ENCODE measurements at regions not wholly inside any gene's neighbourhood (a gene's known extent, or its start where the extent isn't known, plus 50 kb on each side); places are given as distances from the start of the nearest gene placed in this dataset.

- DNase-seq (ENCODE audit: low read depth) (no peak), FAIRE-seq (no peak)
- no peak overlapping the region for H3K27ac ChIP-seq (ENCODE audit: low read depth, low read length)
- no peaks in the 10 kb centered on the region for H4K20me1 ChIP-seq (ENCODE audit: insufficient read depth, low read length)
- no peak overlapping the region for H3K9ac ChIP-seq (ENCODE audit: low read length)
- H3K36me3 ChIP-seq (ENCODE audit: insufficient read depth, low read length): no peaks in the 10 kb centered on the region
- H3K79me2 ChIP-seq (ENCODE audit: insufficient read depth, low read length): no peaks in the 10 kb centered on the region
- no peak overlapping the region for H2AFZ ChIP-seq (ENCODE audit: low read depth, low read length)
- Mint-ChIP-seq H3K9me3 (ENCODE audit: unreplicated experiment) (peaks cover 9% of the 10 kb centered on the region), H3K27ac (ENCODE audit: unreplicated experiment) (no peak overlapping the region), H3K4me1 (ENCODE audit: low read depth, unreplicated experiment) (no peaks in the 10 kb centered on the region), H3K36me3 (ENCODE audit: low read depth, unreplicated experiment) (peaks cover 5% of the 10 kb centered on the region), H3K27me3 (ENCODE audit: low read depth, unreplicated experiment) (peaks cover 48% of the 10 kb centered on the region), H3K4me3 (ENCODE audit: unreplicated experiment) (no peak overlapping the region)
- no peaks in the 10 kb centered on the region for H3K4me1 ChIP-seq (ENCODE audit: insufficient read depth, low read length)
- no peak overlapping the region for H3K4me3 ChIP-seq (ENCODE audit: insufficient read depth, low read depth, low read length)
- H3K4me2 ChIP-seq (ENCODE audit: low read length): no peak overlapping the region
- H3K9me3 ChIP-seq (ENCODE audit: insufficient read depth, low read depth, low read length): no peaks in the 10 kb centered on the region
- peaks cover 36% of the 10 kb centered on the region for H3K27me3 ChIP-seq (ENCODE audit: insufficient read depth, low read length)
- TF ChIP-seq EZH2 (IDR thresholded peaks at IDR 0.05; ENCODE audit: insufficient read depth, low read length) (no peak), CTCF (IDR thresholded peaks at IDR 0.05; ENCODE audit: insufficient read depth, low read depth, low read length) (no peak)
Measured at GRCh38 chr1:22216966-22217365, 74.1 kb upstream of the WNT4 start.

- Mint-ChIP-seq H3K4me1 (ENCODE audit: low read depth, unreplicated experiment) (no peaks in the 10 kb centered on the region), H3K4me3 (ENCODE audit: unreplicated experiment) (no peak overlapping the region), H3K27me3 (ENCODE audit: low read depth, unreplicated experiment) (peaks cover 43% of the 10 kb centered on the region), H3K36me3 (ENCODE audit: low read depth, unreplicated experiment) (peaks cover 5% of the 10 kb centered on the region), H3K27ac (ENCODE audit: unreplicated experiment) (no peak overlapping the region), H3K9me3 (ENCODE audit: unreplicated experiment) (peaks cover 9% of the 10 kb centered on the region)
- Histone ChIP-seq H4K20me1 (ENCODE audit: insufficient read depth, low read length) (no peaks in the 10 kb centered on the region), H3K36me3 (ENCODE audit: insufficient read depth, low read length) (no peaks in the 10 kb centered on the region), H3K4me1 (ENCODE audit: insufficient read depth, low read length) (no peaks in the 10 kb centered on the region), H3K4me2 (ENCODE audit: low read length) (no peak overlapping the region), H2AFZ (ENCODE audit: low read depth, low read length) (no peak overlapping the region), H3K9ac (ENCODE audit: low read length) (no peak overlapping the region), H3K4me3 (ENCODE audit: insufficient read depth, low read depth, low read length) (no peak overlapping the region), H3K27ac (ENCODE audit: low read depth, low read length) (no peak overlapping the region), H3K79me2 (ENCODE audit: insufficient read depth, low read length) (no peaks in the 10 kb centered on the region), H3K27me3 (ENCODE audit: insufficient read depth, low read length) (peaks cover 29% of the 10 kb centered on the region), H3K9me3 (ENCODE audit: insufficient read depth, low read depth, low read length) (no peaks in the 10 kb centered on the region)
- DNase-seq (ENCODE audit: low read depth): no peak
- TF ChIP-seq CTCF (IDR thresholded peaks at IDR 0.05; ENCODE audit: insufficient read depth, low read depth, low read length) (no peak), EZH2 (IDR thresholded peaks at IDR 0.05; ENCODE audit: insufficient read depth, low read length) (no peak)
- no peak for FAIRE-seq
Measured at GRCh38 chr1:22217811-22218460, 75.0 kb upstream of the WNT4 start.

- no peak overlapping the region for H3K27ac ChIP-seq (ENCODE audit: low read depth, low read length)
- no peak overlapping the region for H3K9ac ChIP-seq (ENCODE audit: low read length)
- H3K4me1 ChIP-seq (ENCODE audit: insufficient read depth, low read length): no peaks in the 10 kb centered on the region
- H3K27me3 Mint-ChIP-seq (ENCODE audit: low read depth, unreplicated experiment): peaks cover 48% of the 10 kb centered on the region
- H3K4me2 ChIP-seq (ENCODE audit: low read length): no peak overlapping the region
- H3K27me3 ChIP-seq (ENCODE audit: insufficient read depth, low read length): peaks cover 28% of the 10 kb centered on the region
- no peak overlapping the region for H3K27ac Mint-ChIP-seq (ENCODE audit: unreplicated experiment)
- TF ChIP-seq EZH2 (IDR thresholded peaks at IDR 0.05; ENCODE audit: insufficient read depth, low read length): no peak
- TF ChIP-seq CTCF (IDR thresholded peaks at IDR 0.05; ENCODE audit: insufficient read depth, low read depth, low read length): no peak
- no peaks in the 10 kb centered on the region for H4K20me1 ChIP-seq (ENCODE audit: insufficient read depth, low read length)
- H3K36me3 Mint-ChIP-seq (ENCODE audit: low read depth, unreplicated experiment): peaks cover 5% of the 10 kb centered on the region
- H3K4me3 ChIP-seq (ENCODE audit: insufficient read depth, low read depth, low read length): no peak overlapping the region
- no peaks in the 10 kb centered on the region for H3K36me3 ChIP-seq (ENCODE audit: insufficient read depth, low read length)
- no peaks in the 10 kb centered on the region for H3K79me2 ChIP-seq (ENCODE audit: insufficient read depth, low read length)
- FAIRE-seq (no peak), DNase-seq (ENCODE audit: low read depth) (no peak)
- H3K4me3 Mint-ChIP-seq (ENCODE audit: unreplicated experiment): no peak overlapping the region
- H3K4me1 Mint-ChIP-seq (ENCODE audit: low read depth, unreplicated experiment): no peaks in the 10 kb centered on the region
- H2AFZ ChIP-seq (ENCODE audit: low read depth, low read length): no peak overlapping the region
- peaks cover 9% of the 10 kb centered on the region for H3K9me3 Mint-ChIP-seq (ENCODE audit: unreplicated experiment)
- no peaks in the 10 kb centered on the region for H3K9me3 ChIP-seq (ENCODE audit: insufficient read depth, low read depth, low read length)
Measured at GRCh38 chr1:22218618-22219250, 75.8 kb upstream of the WNT4 start.
